T-cell (primary cell): ENCODE measurements at regions not wholly inside any gene's neighbourhood (a gene's known extent, or its start where the extent isn't known, plus 50 kb on each side); places are given as distances from the start of the nearest gene placed in this dataset.

Source experiments
- ATAC-seq, 4 experiments: fragments of 200-7000 bp in 3 of 4; fragments of 150-1000 bp in 1 of 4; cut with Tn5 transposase; replicated peaks in 1 of 4; 1 replicate in 3 of 4; 2 replicates in 1 of 4; pipeline ENCODE4 v1.10.0; 2021; ENCODE audit warnings: moderate library complexity in 3 of 4, mild to moderate bottlenecking in 2 of 4, moderate number of reproducible peaks in 1 of 4
- CTCF ChIA-PET, 2 donors: fragments of 300-600 bp; sonication (Branson Sonifier 250); formaldehyde crosslinking; loops; one replicate each; lab custom pipeline; 2022; ENCODE audit warnings: antibody characterized with exemption in 2 of 2; lab: Charles Lee
- POLR2A ChIA-PET, 2 donors: fragments of 300-600 bp; sonication (Branson Sonifier 250); formaldehyde crosslinking; loops; one replicate each; lab custom pipeline; 2022; ENCODE audit warnings: antibody characterized with exemption in 2 of 2; lab: Charles Lee
- DNase-seq, 35 experiments: peaks; one replicate each; pipeline versions ENCODE4 v3.0.0 to v3.0.0-alpha.2; 2013 to 2023
- H3K27ac ChIP-seq: one replicate; pipeline ENCODE4 v1.5.1; 2013; ENCODE audit warnings: low read length
- H3K27me3 ChIP-seq, 2 experiments: replicated peaks in 1 of 2; 1 replicate in 1 of 2; 2 replicates in 1 of 2; pipeline versions ENCODE4 v1.6.1 to v1.7.0; 2013; ENCODE audit warnings: low read length in 1 of 2, mixed read lengths in 1 of 2; ENCODE audit not compliant: control insufficient read depth in 2 of 2, insufficient read depth in 2 of 2; ENCODE audit errors: extremely low read depth in 1 of 2
- H3K36me3 ChIP-seq, 2 donors: 1 replicate in 1 of 2; 2 replicates in 1 of 2; pipeline versions ENCODE4 v1.6.1 to v1.7.0; 2013; ENCODE audit warnings: low read length in 1 of 2; ENCODE audit not compliant: control insufficient read depth in 2 of 2, insufficient read depth in 1 of 2; ENCODE audit errors: extremely low read depth in 1 of 2
- H3K4me1 ChIP-seq, 2 experiments: 1 replicate in 1 of 2; 2 replicates in 1 of 2; pipeline versions ENCODE4 v1.6.1 to v1.7.0; 2013; ENCODE audit warnings: low read length in 2 of 2, mixed read lengths in 1 of 2; ENCODE audit not compliant: insufficient read depth in 2 of 2, control insufficient read depth in 1 of 2; ENCODE audit errors: extremely low read depth in 1 of 2
- H3K4me3 ChIP-seq, 2 donors: 1 replicate in 1 of 2; 2 replicates in 1 of 2; pipeline versions ENCODE4 v1.5.1 to v1.7.0; 2013; ENCODE audit warnings: mild to moderate bottlenecking in 2 of 2, low read length in 1 of 2, moderate library complexity in 1 of 2; ENCODE audit not compliant: control insufficient read depth in 1 of 2; ENCODE audit errors: extremely low read depth in 1 of 2
- H3K9me3 ChIP-seq: 2 replicates; pipeline ENCODE4 v1.7.0; 2013
- H3K27ac Mint-ChIP-seq, 2 donors: one replicate each; pipeline ENCODE4 v1.8.0; 2020 to 2021; ENCODE audit warnings: mild to moderate bottlenecking in 2 of 2, mixed read lengths in 2 of 2
- H3K27me3 Mint-ChIP-seq, 2 donors: one replicate each; pipeline ENCODE4 v1.8.0; 2021 to 2022; ENCODE audit warnings: mixed read lengths in 2 of 2
- H3K36me3 Mint-ChIP-seq: one replicate; pipeline ENCODE4 v1.8.0; 2021; ENCODE audit warnings: mixed read lengths
- H3K4me1 Mint-ChIP-seq, 3 donors: one replicate each; pipeline ENCODE4 v1.8.0; 2020 to 2022; ENCODE audit warnings: mixed read lengths in 3 of 3, mild to moderate bottlenecking in 1 of 3
- H3K4me3 Mint-ChIP-seq, 3 donors: one replicate each; pipeline ENCODE4 v1.8.0; 2020 to 2022; ENCODE audit warnings: mild to moderate bottlenecking in 3 of 3, mixed read lengths in 3 of 3, moderate library complexity in 3 of 3
- H3K9me3 Mint-ChIP-seq, 3 donors: one replicate each; pipeline ENCODE4 v1.8.0; 2020 to 2022; ENCODE audit warnings: mixed read lengths in 3 of 3
- WGBS: methylation state at CpG from one replicate; pipeline ENCODE4 v1.1.5; 2013; ENCODE audit warnings: missing lambda C conversion rate; ENCODE audit not compliant: insufficient coverage; 5-methylcytosine and 5-hydroxymethylcytosine counted together

DNA sequence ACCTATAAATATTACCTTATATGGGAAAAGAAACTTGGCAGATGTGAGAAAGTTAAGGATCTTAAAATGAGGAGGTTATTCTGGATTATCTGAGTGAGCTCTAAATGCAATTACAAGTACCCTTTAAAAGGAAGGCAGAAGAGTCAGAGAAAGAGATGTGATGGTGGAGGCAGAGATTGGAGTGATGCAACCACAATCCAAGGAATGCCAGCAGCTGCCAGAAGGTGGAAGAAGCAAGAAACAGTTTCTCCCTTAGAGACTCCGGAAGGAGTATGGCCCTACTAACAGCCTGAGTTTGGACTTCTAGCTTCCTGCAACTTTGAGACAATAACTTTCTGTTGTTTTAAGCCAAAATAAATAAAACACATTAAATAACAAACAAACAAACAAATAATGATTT, 108.7 kb upstream of the PRLR start:
- ATAC-seq (no peak), DNase-seq (no peak)
- Mint-ChIP-seq H3K4me3 (no peak overlapping the region), H3K9me3 (peaks cover 3 to 6% (median 3%) of the 10 kb centered on the region in 3 donors), H3K4me1 (no peaks in the 10 kb centered on the region), H3K27ac (no peak overlapping the region), H3K36me3 (no peaks in the 10 kb centered on the region), H3K27me3 (peaks cover 0 to 5% of the 10 kb centered on the region in 2 donors)
- no peak overlapping the region for H3K4me3 ChIP-seq
- no peaks in the 10 kb centered on the region for H3K4me1 ChIP-seq
- no CpG with 5 or more reads among the region's 1 CpG for WGBS
- no peaks in the 10 kb centered on the region for H3K9me3 ChIP-seq
- ChIA-PET POLR2A (no interaction called here), CTCF (no interaction called here)
- no peaks in the 10 kb centered on the region for H3K36me3 ChIP-seq
- H3K27me3 ChIP-seq: peaks cover 0 to 3% of the 10 kb centered on the region in 2 experiments
- H3K27ac ChIP-seq: no peak overlapping the region

DNA sequence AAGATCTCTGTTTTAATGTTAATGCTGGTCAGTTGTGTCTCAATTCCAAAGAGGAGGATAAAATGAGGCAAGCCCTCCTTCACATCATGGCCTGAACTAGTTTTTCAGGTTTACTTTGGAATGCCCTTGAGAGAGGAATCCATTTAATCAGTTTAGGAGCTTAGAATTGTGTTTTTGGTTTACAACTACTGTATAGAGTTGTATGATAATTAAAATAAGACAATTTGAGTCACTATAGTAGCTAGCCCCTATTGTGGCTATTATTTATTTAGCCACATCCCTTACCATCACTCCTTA, 107.8 kb upstream of the PRLR start:
- no peaks in the 10 kb centered on the region for H3K36me3 Mint-ChIP-seq
- H3K27ac Mint-ChIP-seq: no peak overlapping the region
- POLR2A ChIA-PET: no interaction called here

GRCh38 chr5:35337340-35338156, 107.3 kb upstream of the PRLR start:
- no peak overlapping the region for H3K27ac Mint-ChIP-seq
- H3K9me3 Mint-ChIP-seq: no peaks in the 10 kb centered on the region
- 89% methylated on average over 1 of the region's 7 CpGs for WGBS
- no peaks in the 10 kb centered on the region for H3K36me3 Mint-ChIP-seq
- H3K36me3 ChIP-seq: no peaks in the 10 kb centered on the region
- DNase-seq (no peak), ATAC-seq (no peak)
- peaks cover 0 to 5% of the 10 kb centered on the region in 2 donors for H3K27me3 Mint-ChIP-seq
- no peak overlapping the region for H3K27ac ChIP-seq
- no peaks in the 10 kb centered on the region for H3K4me1 Mint-ChIP-seq
- POLR2A ChIA-PET: no interaction called here
- CTCF ChIA-PET: interaction anchor here in 1 of 2 donors (0.7 kb wide), 1 partner anchor 215 kb away, joined by 3 read pairs; no protein-coding TSS in a partner anchor
- H3K4me3 ChIP-seq: no peak overlapping the region
- H3K4me3 Mint-ChIP-seq: no peak overlapping the region
- H3K9me3 ChIP-seq: no peaks in the 10 kb centered on the region
- peaks cover 0 to 3% of the 10 kb centered on the region in 2 experiments for H3K27me3 ChIP-seq
- H3K4me1 ChIP-seq: no peaks in the 10 kb centered on the region

More for the DNA sequence above, 107.8 kb upstream of the PRLR start:
- no peaks in the 10 kb centered on the region for H3K9me3 ChIP-seq
- no peak overlapping the region for H3K27ac ChIP-seq
- H3K4me3 Mint-ChIP-seq: no peak overlapping the region
- peaks cover 0 to 3% of the 10 kb centered on the region in 2 experiments for H3K27me3 ChIP-seq
- H3K4me1 ChIP-seq: no peaks in the 10 kb centered on the region
- H3K27me3 Mint-ChIP-seq: peaks cover 0 to 5% of the 10 kb centered on the region in 2 donors
- ATAC-seq: no peak
- no peak for DNase-seq
- H3K36me3 ChIP-seq: no peaks in the 10 kb centered on the region
- peaks cover 0 to 2% (median 0%) of the 10 kb centered on the region in 3 donors for H3K9me3 Mint-ChIP-seq
- CTCF ChIA-PET: no interaction called here
- H3K4me3 ChIP-seq: no peak overlapping the region
- H3K4me1 Mint-ChIP-seq: no peaks in the 10 kb centered on the region

- DNase-seq: no peak
- no peaks in the 10 kb centered on the region for H3K9me3 Mint-ChIP-seq
- Histone ChIP-seq H3K4me3 (no peak overlapping the region), H3K27me3 (peaks cover 0 to 3% of the 10 kb centered on the region in 2 experiments), H3K4me1 (no peaks in the 10 kb centered on the region), H3K9me3 (no peaks in the 10 kb centered on the region), H3K36me3 (no peaks in the 10 kb centered on the region), H3K27ac (no peak overlapping the region)
- no CpG with 5 or more reads among the region's 4 CpGs for WGBS
- H3K36me3 Mint-ChIP-seq: no peaks in the 10 kb centered on the region
- POLR2A ChIA-PET: no interaction called here
- no peaks in the 10 kb centered on the region for H3K4me1 Mint-ChIP-seq
- H3K27me3 Mint-ChIP-seq: peaks cover 0 to 5% of the 10 kb centered on the region in 2 donors
- H3K4me3 Mint-ChIP-seq: no peak overlapping the region
- no peak for ATAC-seq
- H3K27ac Mint-ChIP-seq: no peak overlapping the region
- CTCF ChIA-PET: no interaction called here
Measured at GRCh38 chr5:35336230-35336629, 105.9 kb upstream of the PRLR start.

DNA sequence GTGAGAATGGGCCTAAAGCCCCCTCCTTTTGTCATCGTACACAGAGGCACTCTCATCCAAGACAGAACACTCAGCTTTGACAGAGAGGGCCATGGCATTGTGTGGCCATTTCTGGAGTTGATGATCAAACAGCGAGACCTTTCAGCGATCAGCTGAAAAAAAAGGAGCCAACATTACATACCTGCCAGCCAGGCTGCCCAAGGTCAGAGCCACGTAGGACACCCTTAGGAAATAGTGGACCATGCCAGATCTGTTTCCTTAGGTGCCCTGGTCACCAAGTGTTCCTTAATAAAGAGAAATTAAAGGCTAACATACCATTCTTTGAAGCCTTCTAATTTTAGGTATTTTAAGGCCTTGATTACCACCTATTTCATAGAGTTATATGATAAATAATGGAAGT, 105.5 kb upstream of the PRLR start:
- no peak overlapping the region for H3K4me3 Mint-ChIP-seq
- Histone ChIP-seq H3K4me3 (no peak overlapping the region), H3K36me3 (no peaks in the 10 kb centered on the region), H3K27ac (no peak overlapping the region), H3K4me1 (no peaks in the 10 kb centered on the region), H3K27me3 (peaks cover 0 to 3% of the 10 kb centered on the region in 2 experiments), H3K9me3 (no peaks in the 10 kb centered on the region)
- peaks cover 0 to 5% of the 10 kb centered on the region in 2 donors for H3K27me3 Mint-ChIP-seq
- ATAC-seq (no peak), DNase-seq (no peak)
- POLR2A ChIA-PET: no interaction called here
- WGBS: 95% methylated on average over 3 of the region's 4 CpGs
- no peak overlapping the region for H3K27ac Mint-ChIP-seq
- CTCF ChIA-PET: no interaction called here
- H3K4me1 Mint-ChIP-seq: no peaks in the 10 kb centered on the region
- H3K36me3 Mint-ChIP-seq: no peaks in the 10 kb centered on the region
- no peaks in the 10 kb centered on the region for H3K9me3 Mint-ChIP-seq

DNA sequence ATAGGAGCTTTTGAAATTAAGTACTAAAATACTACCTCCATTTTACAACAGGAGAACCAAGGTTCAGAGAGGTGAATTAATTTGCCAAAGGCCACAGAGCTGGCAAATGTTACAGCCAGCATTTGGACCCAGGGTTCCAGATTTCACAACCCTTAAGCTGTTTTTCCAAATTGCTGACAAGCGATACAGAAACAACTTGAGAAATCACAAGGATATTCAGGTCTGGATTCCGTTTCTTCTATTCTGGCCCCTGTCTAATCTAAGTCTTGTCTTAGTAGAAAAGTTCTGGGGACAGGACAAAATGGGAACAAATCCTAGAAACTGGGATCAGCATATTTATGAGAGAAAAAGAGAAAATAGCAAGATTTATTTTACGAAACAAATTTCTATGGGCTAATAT, 103.1 kb upstream of the PRLR start:
- no peaks in the 10 kb centered on the region for H3K4me1 Mint-ChIP-seq
- POLR2A ChIA-PET: no interaction called here
- ATAC-seq: no peak

More for the DNA sequence above, 103.1 kb upstream of the PRLR start:
- no peak overlapping the region for H3K4me3 Mint-ChIP-seq
- Histone ChIP-seq H3K27me3 (no peaks in the 10 kb centered on the region), H3K4me3 (no peak overlapping the region), H3K4me1 (no peaks in the 10 kb centered on the region), H3K9me3 (no peaks in the 10 kb centered on the region), H3K36me3 (no peaks in the 10 kb centered on the region), H3K27ac (no peak overlapping the region)
- no peaks in the 10 kb centered on the region for H3K36me3 Mint-ChIP-seq
- WGBS: 100% methylated on average over 1 of the region's 3 CpGs
- no peaks in the 10 kb centered on the region for H3K9me3 Mint-ChIP-seq
- CTCF ChIA-PET: interaction anchor here in 1 of 2 donors (0.6 kb wide), 1 partner anchor 29 kb away, joined by 3 read pairs; no protein-coding TSS in a partner anchor
- no peak for DNase-seq
- peaks cover 0 to 2% of the 10 kb centered on the region in 2 donors for H3K27me3 Mint-ChIP-seq
- no peak overlapping the region for H3K27ac Mint-ChIP-seq
